H1 (cell line): ENCODE measurements at regions not wholly inside any gene's neighbourhood (a gene's known extent, or its start where the extent isn't known, plus 50 kb on each side); places are given as distances from the start of the nearest gene placed in this dataset.

ENCODE experiments used
- CTCF ChIA-PET: fragments of 300-600 bp; sonication (Branson Sonifier 250); formaldehyde crosslinking; loops from one replicate; lab custom pipeline; 2021; ENCODE audit not compliant: partially characterized antibody; lab: Charles Lee
- POLR2A ChIA-PET: fragments of 300-600 bp; sonication (Branson Sonifier 250); formaldehyde crosslinking; loops from one replicate; lab custom pipeline; 2021; ENCODE audit warnings: inconsistent platforms; ENCODE audit not compliant: partially characterized antibody; lab: Charles Lee
- DNase-seq, 2 experiments: peaks; one replicate each; pipeline versions ENCODE4 v3.0.0 to v3.0.0-alpha.2; 2010 to 2022; ENCODE audit warnings: low spot score in 2 of 2, low read depth in 1 of 2, mixed read lengths in 1 of 2
- FAIRE-seq: peaks from 2 replicates; lab custom pipeline; 2011; peaks lifted over from hg19 to GRCh38; lab: Jason Lieb, UNC
- H2AFZ ChIP-seq: 2 replicates; pipeline ENCODE4 v1.8.1; 2012; ENCODE audit warnings: low read length, inconsistent platforms
- H2AK5ac ChIP-seq: 2 replicates; pipeline ENCODE4 v1.6.1; 2013; ENCODE audit warnings: low read depth, low read length
- H2BK120ac ChIP-seq: replicated peaks from 2 replicates; pipeline ENCODE3; 2013; ENCODE audit warnings: low read depth, low read length, inconsistent platforms
- H2BK12ac ChIP-seq: 2 replicates; pipeline ENCODE4 v1.6.1; 2013; ENCODE audit warnings: low read depth, low read length
- H2BK15ac ChIP-seq: 2 replicates; pipeline ENCODE4 v1.6.1; 2013; ENCODE audit warnings: low read length
- H2BK20ac ChIP-seq: 2 replicates; pipeline ENCODE4 v1.6.1; 2013; ENCODE audit warnings: low read length
- H2BK5ac ChIP-seq: 2 replicates; pipeline ENCODE4 v1.6.1; 2013; ENCODE audit warnings: low read depth, low read length
- H3K14ac ChIP-seq: 2 replicates; pipeline ENCODE4 v1.6.1; 2013; ENCODE audit warnings: inconsistent platforms; ENCODE audit not compliant: insufficient read length
- H3K18ac ChIP-seq: 2 replicates; pipeline ENCODE4 v1.6.1; 2013; ENCODE audit warnings: low read length; ENCODE audit errors: extremely low read depth
- H3K23ac ChIP-seq: 2 replicates; pipeline ENCODE4 v1.6.1; 2013; ENCODE audit warnings: inconsistent platforms; ENCODE audit not compliant: insufficient read length
- H3K23me2 ChIP-seq: 2 replicates; pipeline ENCODE4 v1.6.1; 2013; ENCODE audit warnings: low read depth, low read length
- H3K27ac ChIP-seq: 2 replicates; pipeline ENCODE4 v1.6.1; 2011; ENCODE audit warnings: low read depth, low read length, inconsistent platforms
- H3K27me3 ChIP-seq, 4 experiments: replicated peaks in 1 of 4; 1 replicate in 1 of 4; 2 replicates in 3 of 4; pipeline versions ENCODE4 v1.6.1 to v1.8.1; 2011 to 2013; ENCODE audit warnings: low read length in 3 of 4, mild to moderate bottlenecking in 3 of 4, inconsistent platforms in 2 of 4, mixed read lengths in 2 of 4, moderate library complexity in 1 of 4; ENCODE audit not compliant: control insufficient read depth in 3 of 4, insufficient read depth in 3 of 4; ENCODE audit errors: extremely low read depth in 1 of 4
- H3K36me3 ChIP-seq, 4 experiments: 2 replicates each; pipeline versions ENCODE4 v1.6.1 to v1.8.1; 2011 to 2013; ENCODE audit warnings: mild to moderate bottlenecking in 4 of 4, low read length in 3 of 4, moderate library complexity in 2 of 4, control low read depth in 1 of 4, inconsistent platforms in 1 of 4; ENCODE audit not compliant: insufficient read depth in 4 of 4, control insufficient read depth in 2 of 4
- H3K4ac ChIP-seq: replicated peaks from 2 replicates; pipeline ENCODE3; 2013; ENCODE audit warnings: low read length, low read depth, mixed read lengths, inconsistent platforms; ENCODE audit not compliant: insufficient read length
- H3K4me1 ChIP-seq, 4 experiments: replicated peaks in 1 of 4; 1 replicate in 1 of 4; 2 replicates in 3 of 4; pipeline versions ENCODE4 v1.6.1 to v1.8.1; 2011 to 2013; ENCODE audit warnings: low read length in 3 of 4, inconsistent platforms in 2 of 4, mixed read lengths in 1 of 4; ENCODE audit not compliant: insufficient read depth in 4 of 4, control insufficient read depth in 3 of 4
- H3K4me2 ChIP-seq, 2 experiments: 2 replicates each; pipeline versions ENCODE4 v1.6.1 to v1.8.1; 2011 to 2013; ENCODE audit warnings: low read depth in 2 of 2, low read length in 2 of 2, control low read depth in 1 of 2, inconsistent platforms in 1 of 2, mild to moderate bottlenecking in 1 of 2; ENCODE audit not compliant: insufficient read depth in 1 of 2
- H3K4me3 ChIP-seq, 4 experiments: fragments of 200-600, 300-600 bp in 1 of 4; sonication (generic), shearing (Covaris generic), sonication (Bioruptor Twin) in 1 of 4; 2 replicates each; pipeline versions ENCODE4 v1.5.1 to v1.8.1; 2011 to 2016; ENCODE audit warnings: low read length in 4 of 4, low read depth in 3 of 4, control low read depth in 2 of 4, inconsistent platforms in 2 of 4, mild to moderate bottlenecking in 2 of 4, mixed read lengths in 1 of 4, moderate library complexity in 1 of 4; ENCODE audit not compliant: insufficient read depth in 2 of 4; ENCODE audit errors: extremely low read depth in 1 of 4
- H3K56ac ChIP-seq: replicated peaks from 2 replicates; pipeline ENCODE3; 2013; ENCODE audit warnings: low read depth, mild to moderate bottlenecking, mixed read lengths, low read length, inconsistent platforms; ENCODE audit not compliant: insufficient read length
- H3K79me1 ChIP-seq: 2 replicates; pipeline ENCODE4 v1.6.1; 2013; ENCODE audit warnings: low read depth, low read length, control low read depth
- H3K79me2 ChIP-seq, 2 experiments: 2 replicates each; pipeline versions ENCODE4 v1.6.1 to v1.8.1; 2012 to 2013; ENCODE audit warnings: low read length in 2 of 2, mild to moderate bottlenecking in 2 of 2, inconsistent platforms in 1 of 2; ENCODE audit not compliant: insufficient read depth in 2 of 2, control insufficient read depth in 1 of 2
- H3K9ac ChIP-seq, 4 experiments: replicated peaks in 1 of 4; 1 replicate in 1 of 4; 2 replicates in 3 of 4; pipeline versions ENCODE4 v1.6.1 to v1.8.1; 2011 to 2013; ENCODE audit warnings: low read depth in 3 of 4, low read length in 3 of 4, control low read depth in 2 of 4, mild to moderate bottlenecking in 2 of 4, moderate library complexity in 2 of 4, inconsistent platforms in 1 of 4; ENCODE audit errors: extremely low read depth in 1 of 4
- H3K9me3 ChIP-seq, 2 experiments: 2 replicates each; pipeline versions ENCODE4 v1.6.1 to v1.8.1; 2012 to 2013; ENCODE audit warnings: mild to moderate bottlenecking in 2 of 2, moderate library complexity in 2 of 2, control low read depth in 1 of 2, inconsistent platforms in 1 of 2, low read depth in 1 of 2, low read length in 1 of 2, mixed read lengths in 1 of 2; ENCODE audit not compliant: insufficient read depth in 2 of 2
- H4K20me1 ChIP-seq, 2 experiments: replicated peaks in 1 of 2; 2 replicates each; pipeline versions ENCODE3 to v1.8.1; 2011 to 2013; ENCODE audit warnings: inconsistent platforms in 2 of 2, low read length in 2 of 2, mild to moderate bottlenecking in 1 of 2; ENCODE audit not compliant: insufficient read depth in 2 of 2, control insufficient read depth in 1 of 2
- H4K5ac ChIP-seq: 2 replicates; pipeline ENCODE4 v1.6.1; 2013; ENCODE audit warnings: low read length, low read depth, mixed read lengths, inconsistent platforms; ENCODE audit not compliant: insufficient read length
- H4K8ac ChIP-seq: 2 replicates; pipeline ENCODE4 v1.8.0; 2013; ENCODE audit warnings: mild to moderate bottlenecking, moderate library complexity, low read length, inconsistent platforms; ENCODE audit not compliant: insufficient read depth; ENCODE audit errors: extremely low read depth
- H4K91ac ChIP-seq: replicated peaks from 2 replicates; pipeline ENCODE3; 2013; ENCODE audit warnings: low read length, mixed read lengths, inconsistent platforms; ENCODE audit not compliant: insufficient read length
- BACH1 ChIP-seq: IDR thresholded peaks from 2 replicates; pipeline ENCODE4 v1.6.1; 2012; ENCODE audit warnings: low read length, improper control_type of control experiment
- BRCA1 ChIP-seq: IDR thresholded peaks from 2 replicates; pipeline ENCODE4 v1.6.1; 2012; ENCODE audit warnings: low read depth, low read length, improper control_type of control experiment
- CTBP2 ChIP-seq: IDR thresholded peaks from 2 replicates; pipeline ENCODE4 v1.7.0; 2011; ENCODE audit warnings: borderline replicate concordance, mild to moderate bottlenecking, moderate library complexity, mixed read lengths, low read length; ENCODE audit not compliant: insufficient read depth, insufficient read length
- CTCF ChIP-seq, 3 experiments: IDR thresholded peaks; 1 replicate in 2 of 3; 2 replicates in 1 of 3; pipeline versions ENCODE4 v1.5.1 to v1.6.1; 2011; ENCODE audit warnings: low read length in 3 of 3, mild to moderate bottlenecking in 3 of 3, inconsistent platforms in 2 of 3, low read depth in 1 of 3, moderate library complexity in 1 of 3; ENCODE audit not compliant: insufficient read depth in 1 of 3; ENCODE audit errors: control extremely low read depth in 1 of 3
- SIX5 ChIP-seq: IDR thresholded peaks from 2 replicates; pipeline ENCODE4 v1.6.1; 2011; ENCODE audit warnings: mild to moderate bottlenecking, low read depth, low read length
- TAF1 ChIP-seq: IDR thresholded peaks from 2 replicates; pipeline ENCODE4 v1.6.1; 2011; ENCODE audit warnings: mild to moderate bottlenecking, low read depth, low read length
- TCF12 ChIP-seq: IDR thresholded peaks from 2 replicates; pipeline ENCODE4 v1.6.1; 2011; ENCODE audit warnings: low read depth, mild to moderate bottlenecking, low read length
- ZNF274 ChIP-seq: IDR thresholded peaks from 2 replicates; pipeline ENCODE4 v1.7.0; 2012; ENCODE audit warnings: low read length, borderline replicate concordance; ENCODE audit errors: extremely low read depth
- WGBS, 2 experiments: shearing (Covaris generic) in 1 of 2; methylation state at CpG; one replicate each; pipeline versions ENCODE4 v1.1.6 to v1.1.7; 2013 to 2015; ENCODE audit warnings: low lambda C conversion rate in 2 of 2, mixed read lengths in 2 of 2, inconsistent platforms in 1 of 2, low coverage in 1 of 2, missing lambda C conversion rate in 1 of 2; ENCODE audit not compliant: insufficient replicate concordance in 2 of 2, insufficient coverage in 1 of 2, insufficient read length in 1 of 2; ENCODE audit errors: extremely low coverage in 1 of 2, missing lambda C conversion rate in 1 of 2; 5-methylcytosine and 5-hydroxymethylcytosine counted together

GRCh38 chr2:12641441-12641840 is 75.3 kb upstream of the TRIB2 start:
- no peak overlapping the region for H2BK120ac ChIP-seq
- CTCF ChIA-PET, result no interaction called here
- H3K56ac ChIP-seq, result no peak overlapping the region
- no peak overlapping the region for H2BK12ac ChIP-seq
- H3K4me1 ChIP-seq, result no peaks in the 10 kb centered on the region
- H3K14ac ChIP-seq, result no peak overlapping the region
- TF ChIP-seq TAF1 (no peak), SIX5 (no peak), TCF12 (no peak), CTBP2 (no peak), BRCA1 (no peak), BACH1 (no peak), ZNF274 (no peak), CTCF (IDR thresholded peaks at IDR 0.05; ENCODE audit: control extremely low read depth in 1 of 3, insufficient read depth in 1 of 3, low read depth in 1 of 3, low read length in 3 of 3) (no peak)
- H3K4me2 ChIP-seq, result no peak overlapping the region
- no peak overlapping the region for H2BK5ac ChIP-seq
- H4K20me1 ChIP-seq, result no peaks in the 10 kb centered on the region
- H3K79me1 ChIP-seq, result no peaks in the 10 kb centered on the region
- no peak overlapping the region for H3K23ac ChIP-seq
- H3K79me2 ChIP-seq, result no peaks in the 10 kb centered on the region
- no peak overlapping the region for H3K9ac ChIP-seq
- WGBS, 2 experiments, result 95% methylated on average over 1 of the region's 1 CpG; no CpG with 5 or more reads in 1 of the 2 experiments
- FAIRE-seq (no peak), DNase-seq (no peak)
- H3K27me3 ChIP-seq, result no peaks in the 10 kb centered on the region
- H4K5ac ChIP-seq, result no peak overlapping the region
- peaks cover 0 to under 1% of the 10 kb centered on the region in 2 experiments; a peak in 2 of 4 replicates for H3K9me3 ChIP-seq
- no peaks in the 10 kb centered on the region for H3K36me3 ChIP-seq
- H3K27ac ChIP-seq, result no peak overlapping the region
- no peak overlapping the region for H2BK15ac ChIP-seq
- no peaks in the 10 kb centered on the region for H3K23me2 ChIP-seq
- POLR2A ChIA-PET, result no interaction called here
- H2AFZ ChIP-seq, result no peak overlapping the region
- H3K4me3 ChIP-seq, result no peak overlapping the region
- no peak overlapping the region for H3K4ac ChIP-seq
- no peak overlapping the region for H2AK5ac ChIP-seq
- H3K18ac ChIP-seq, result no peak overlapping the region
- no peak overlapping the region for H4K8ac ChIP-seq
- H4K91ac ChIP-seq, result no peak overlapping the region
- no peak overlapping the region for H2BK20ac ChIP-seq
